Colonic mucosa (tissue), 4 donors: ENCODE measurements at regions not wholly inside any gene's neighbourhood (a gene's known extent, or its start where the extent isn't known, plus 50 kb on each side); places are given as distances from the start of the nearest gene placed in this dataset.

ENCODE experiments used
- DNase-seq: peaks from one replicate; pipeline ENCODE4 v3.0.0-alpha.2; 2020
- H3K27ac ChIP-seq: fragments of 200-600 bp; one replicate; pipeline ENCODE4 v1.8.0; 2021
- H3K27me3 ChIP-seq: fragments of 200-600 bp; one replicate; pipeline ENCODE4 v1.8.0; 2021
- H3K36me3 ChIP-seq: fragments of 200-600 bp; one replicate; pipeline ENCODE4 v1.8.0; 2021
- H3K4me1 ChIP-seq: fragments of 200-600 bp; one replicate; pipeline ENCODE4 v1.8.0; 2021; ENCODE audit warnings: mild to moderate bottlenecking
- H3K4me3 ChIP-seq: fragments of 200-600 bp; one replicate; pipeline ENCODE4 v1.8.0; 2021
- H3K9ac ChIP-seq, 2 donors: one replicate each; pipeline ENCODE4 v1.7.0; 2013; ENCODE audit warnings: control low read depth in 2 of 2, low read depth in 2 of 2, low read length in 2 of 2
- H3K9me3 ChIP-seq: fragments of 200-600 bp; one replicate; pipeline ENCODE4 v1.8.0; 2021
- intact Hi-C: fragments of 100-400 bp; cut with DNase I; formaldehyde crosslinking; loops from one replicate; pipeline ENCODE4 v1.14.1; 2022
- TF ChIP-seq, protein P1 (sequence below): fragments of 200-600 bp; IDR thresholded peaks from one replicate; pipeline ENCODE4 v1.8.0; 2022; ENCODE audit warnings: antibody characterized with exemption, mild to moderate bottlenecking
- donor health status: healthy.
- donor health status: DM: no; HTN: no; CAD: no.
- donor health status: DM: no; HTN: no; CAD: no.

DNA sequence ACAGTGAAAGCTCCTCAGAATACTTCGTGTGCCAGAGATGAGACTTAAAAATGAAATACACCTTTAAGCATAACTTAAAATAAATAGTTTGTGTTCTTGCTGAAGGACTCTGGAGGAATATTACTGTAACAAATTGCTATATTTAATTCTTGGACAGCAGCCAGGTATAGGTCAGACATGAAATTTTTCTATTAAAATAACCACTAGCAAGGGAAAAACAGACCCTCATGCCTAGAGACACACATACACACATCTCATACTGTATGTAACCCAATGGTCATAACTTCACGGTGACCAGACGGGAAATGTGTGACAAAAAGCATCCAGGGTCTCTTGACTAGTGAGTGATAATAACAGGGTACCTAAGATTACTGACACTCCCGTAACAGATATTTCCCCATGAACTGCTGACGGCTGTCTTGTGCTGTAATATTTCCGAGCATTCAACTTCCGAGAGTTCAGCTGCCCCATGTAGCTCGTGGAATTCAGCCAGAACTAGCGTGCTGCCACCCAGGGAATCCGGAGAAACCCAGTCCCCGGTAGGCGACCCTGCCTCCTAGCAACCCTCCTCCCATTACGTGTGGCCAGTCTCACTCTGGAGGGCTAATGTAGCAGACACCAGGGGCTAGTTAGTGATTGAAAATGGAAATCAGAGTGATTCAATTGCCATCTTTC is 2295.1 kb upstream of the WWC1 start:
- Histone ChIP-seq H3K27me3 (no peaks in the 10 kb centered on the region), H3K9me3 (no peaks in the 10 kb centered on the region), H3K4me1 (no peaks in the 10 kb centered on the region), H3K9ac (no peak overlapping the region), H3K27ac (no peak overlapping the region), H3K36me3 (no peaks in the 10 kb centered on the region), H3K4me3 (no peak overlapping the region)
- DNase-seq = no peak
- intact Hi-C loops = no loop called here
- TF ChIP-seq, protein P1, sequence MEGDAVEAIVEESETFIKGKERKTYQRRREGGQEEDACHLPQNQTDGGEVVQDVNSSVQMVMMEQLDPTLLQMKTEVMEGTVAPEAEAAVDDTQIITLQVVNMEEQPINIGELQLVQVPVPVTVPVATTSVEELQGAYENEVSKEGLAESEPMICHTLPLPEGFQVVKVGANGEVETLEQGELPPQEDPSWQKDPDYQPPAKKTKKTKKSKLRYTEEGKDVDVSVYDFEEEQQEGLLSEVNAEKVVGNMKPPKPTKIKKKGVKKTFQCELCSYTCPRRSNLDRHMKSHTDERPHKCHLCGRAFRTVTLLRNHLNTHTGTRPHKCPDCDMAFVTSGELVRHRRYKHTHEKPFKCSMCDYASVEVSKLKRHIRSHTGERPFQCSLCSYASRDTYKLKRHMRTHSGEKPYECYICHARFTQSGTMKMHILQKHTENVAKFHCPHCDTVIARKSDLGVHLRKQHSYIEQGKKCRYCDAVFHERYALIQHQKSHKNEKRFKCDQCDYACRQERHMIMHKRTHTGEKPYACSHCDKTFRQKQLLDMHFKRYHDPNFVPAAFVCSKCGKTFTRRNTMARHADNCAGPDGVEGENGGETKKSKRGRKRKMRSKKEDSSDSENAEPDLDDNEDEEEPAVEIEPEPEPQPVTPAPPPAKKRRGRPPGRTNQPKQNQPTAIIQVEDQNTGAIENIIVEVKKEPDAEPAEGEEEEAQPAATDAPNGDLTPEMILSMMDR = no peak

DNA sequence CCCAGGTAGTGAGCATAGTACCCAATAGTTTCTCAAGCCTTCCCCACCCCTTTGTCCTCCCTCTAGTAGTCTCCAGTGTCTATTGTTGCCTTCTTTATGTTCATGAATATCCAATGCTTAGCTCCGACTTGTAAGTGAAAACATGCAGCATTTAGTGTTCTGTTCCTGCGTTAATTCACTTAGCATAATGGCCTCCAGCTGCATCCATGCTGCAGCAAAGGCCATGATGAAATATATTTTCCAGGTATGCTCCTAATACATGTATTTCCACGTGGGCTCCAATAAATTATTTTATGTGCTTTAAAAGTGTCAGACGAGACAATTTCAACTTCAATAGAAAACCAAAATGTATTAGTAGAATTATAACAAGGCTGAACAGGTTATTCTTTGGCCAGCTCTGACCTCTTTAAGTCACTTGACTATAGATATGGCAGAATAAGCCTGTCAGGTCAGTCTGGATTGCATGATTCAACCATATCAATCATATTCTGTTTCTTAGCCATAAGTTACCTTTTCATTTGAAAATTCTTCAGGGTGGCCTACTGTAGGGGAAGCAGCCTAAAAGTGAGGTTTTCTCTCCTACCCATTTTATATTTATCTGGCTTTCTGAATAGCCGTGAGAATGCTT is 2291.6 kb upstream of the WWC1 start:
- intact Hi-C loops = no loop called here
- H3K36me3 ChIP-seq = no peaks in the 10 kb centered on the region
- no peak overlapping the region for H3K27ac ChIP-seq
- DNase-seq = no peak
- H3K4me3 ChIP-seq = no peak overlapping the region
- H3K27me3 ChIP-seq = no peaks in the 10 kb centered on the region
- no peaks in the 10 kb centered on the region for H3K4me1 ChIP-seq
- H3K9ac ChIP-seq = no peak overlapping the region
- TF ChIP-seq, protein P1 = no peak
- no peaks in the 10 kb centered on the region for H3K9me3 ChIP-seq

GRCh38 chr5:166004006-166004405 is 2287.4 kb upstream of the WWC1 start:
- H3K9ac ChIP-seq = no peak overlapping the region
- intact Hi-C loops = no loop called here
- no peak overlapping the region for H3K27ac ChIP-seq
- no peaks in the 10 kb centered on the region for H3K27me3 ChIP-seq
- DNase-seq = no peak
- no peaks in the 10 kb centered on the region for H3K4me1 ChIP-seq
- TF ChIP-seq, protein P1 = no peak
- no peak overlapping the region for H3K4me3 ChIP-seq
- no peaks in the 10 kb centered on the region for H3K36me3 ChIP-seq
- H3K9me3 ChIP-seq = no peaks in the 10 kb centered on the region

DNA sequence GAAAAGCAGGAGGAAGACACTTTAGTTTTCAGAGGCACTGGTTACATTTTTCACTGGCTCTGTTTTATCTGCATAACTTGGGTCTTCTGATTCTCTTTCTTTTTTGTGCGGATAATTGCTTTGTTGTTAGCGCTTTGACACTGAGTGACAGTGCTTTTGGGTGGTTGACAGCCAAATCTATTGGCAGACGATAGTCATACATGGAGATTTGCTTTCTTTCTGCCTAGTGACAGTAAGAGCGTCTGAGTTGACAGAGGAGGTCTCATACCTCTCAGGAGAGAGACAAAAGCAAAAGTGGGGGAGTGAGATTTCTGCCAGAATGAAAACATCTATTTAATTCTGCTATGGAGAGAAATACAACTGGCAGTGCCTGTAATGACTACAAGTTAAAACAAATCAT is 2278.0 kb upstream of the WWC1 start:
- no peak overlapping the region for H3K4me3 ChIP-seq
- H3K4me1 ChIP-seq = no peaks in the 10 kb centered on the region
- DNase-seq = no peak
- H3K36me3 ChIP-seq = no peaks in the 10 kb centered on the region
- H3K9ac ChIP-seq = no peak overlapping the region
- TF ChIP-seq, protein P1 = no peak
- H3K27me3 ChIP-seq = no peaks in the 10 kb centered on the region
- no peaks in the 10 kb centered on the region for H3K9me3 ChIP-seq
- intact Hi-C loops = no loop called here
- no peak overlapping the region for H3K27ac ChIP-seq

GRCh38 chr5:166014256-166014655 is 2277.2 kb upstream of the WWC1 start:
- H3K36me3 ChIP-seq = no peaks in the 10 kb centered on the region
- H3K9ac ChIP-seq = no peak overlapping the region
- H3K4me3 ChIP-seq = no peak overlapping the region
- intact Hi-C loops = no loop called here
- no peaks in the 10 kb centered on the region for H3K4me1 ChIP-seq
- TF ChIP-seq, protein P1 = no peak
- no peaks in the 10 kb centered on the region for H3K27me3 ChIP-seq
- no peak for DNase-seq
- H3K9me3 ChIP-seq = no peaks in the 10 kb centered on the region
- no peak overlapping the region for H3K27ac ChIP-seq
